ENCODE measurements at regions not wholly inside any gene's neighbourhood (a gene's known extent, or its start where the extent isn't known, plus 50 kb on each side); places are given as distances from the start of the nearest gene placed in this dataset.

DNA sequence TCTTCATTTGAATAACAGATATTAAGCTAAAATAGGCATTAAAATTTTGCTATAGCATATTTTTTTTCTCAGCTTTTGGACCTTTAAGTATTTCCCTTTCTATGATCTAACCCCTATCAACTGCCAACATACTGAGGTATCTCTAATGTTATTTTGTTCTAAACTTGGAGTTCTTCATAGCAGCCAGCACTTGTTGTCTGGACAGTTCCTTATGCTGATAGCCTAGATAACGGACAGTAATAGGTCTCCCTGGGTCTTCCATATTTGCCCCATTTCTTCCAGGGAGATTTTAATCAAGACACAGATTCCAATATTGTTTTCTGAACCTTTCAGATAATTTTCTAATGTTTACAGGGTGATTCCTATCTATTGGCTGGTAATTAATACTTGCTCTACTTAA is 475.8 kb upstream of the MAP2 start (continued):
- TF ChIP-seq, protein P1, sequence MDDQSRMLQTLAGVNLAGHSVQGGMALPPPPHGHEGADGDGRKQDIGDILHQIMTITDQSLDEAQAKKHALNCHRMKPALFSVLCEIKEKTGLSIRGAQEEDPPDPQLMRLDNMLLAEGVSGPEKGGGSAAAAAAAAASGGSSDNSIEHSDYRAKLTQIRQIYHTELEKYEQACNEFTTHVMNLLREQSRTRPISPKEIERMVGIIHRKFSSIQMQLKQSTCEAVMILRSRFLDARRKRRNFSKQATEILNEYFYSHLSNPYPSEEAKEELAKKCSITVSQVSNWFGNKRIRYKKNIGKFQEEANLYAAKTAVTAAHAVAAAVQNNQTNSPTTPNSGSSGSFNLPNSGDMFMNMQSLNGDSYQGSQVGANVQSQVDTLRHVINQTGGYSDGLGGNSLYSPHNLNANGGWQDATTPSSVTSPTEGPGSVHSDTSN (IDR thresholded peaks at IDR 0.05), result no peak
- no peak for TF ChIP-seq TEAD4 (IDR thresholded peaks at IDR 0.05; ENCODE audit: borderline replicate concordance, insufficient read depth)
- TF ChIP-seq MXI1 (IDR thresholded peaks at IDR 0.05; ENCODE audit: low read depth, low read length), result no peak

GRCh38 chr2:208970070-208970469 is 453.8 kb upstream of the MAP2 start:
- no peak overlapping the region for H3K4me2 ChIP-seq
- no peak overlapping the region for H2AFZ ChIP-seq (ENCODE audit: low read depth)
- CTCF ChIA-PET, result no interaction called here
- no peak for TF ChIP-seq ELF1 (IDR thresholded peaks at IDR 0.05)
- TF ChIP-seq FOSL2 (IDR thresholded peaks at IDR 0.05; ENCODE audit: borderline replicate concordance, low read depth), result no peak
- TF ChIP-seq RCOR1 (IDR thresholded peaks at IDR 0.05; ENCODE audit: low read length), result no peak
- TF ChIP-seq CHD2 (IDR thresholded peaks at IDR 0.05; ENCODE audit: low read length, partially characterized antibody), result no peak
- TF ChIP-seq JUND (IDR thresholded peaks at IDR 0.05), result no peak
- TF ChIP-seq EZH2phosphoT487 (IDR thresholded peaks at IDR 0.05; ENCODE audit: borderline replicate concordance, low read depth), result no peak
- H3K27me3 ChIP-seq (ENCODE audit: insufficient read depth), result no peaks in the 10 kb centered on the region
- no peak overlapping the region for H3K27ac ChIP-seq (ENCODE audit: low read depth in 2 of 2, low read length in 1 of 2)
- no peaks in the 10 kb centered on the region for H3F3A ChIP-seq (replicated peaks; ENCODE audit: insufficient read depth)
- 8% methylated on average over 4 of the region's 4 CpGs for WGBS (ENCODE audit: low lambda C conversion rate)
- no peaks in the 10 kb centered on the region for H3K79me2 ChIP-seq (ENCODE audit: insufficient read depth)
- no peaks in the 10 kb centered on the region for H3K4me1 ChIP-seq (ENCODE audit: control insufficient read depth in 1 of 2, insufficient read depth in 2 of 2, low read depth in 1 of 2, low read length in 1 of 2)
- DNase-seq, result no peak
- no peak overlapping the region for H3K4me3 ChIP-seq (ENCODE audit: low read depth in 2 of 2, low read length in 1 of 2)
- no peaks in the 10 kb centered on the region for H3K36me3 ChIP-seq (replicated peaks in 1 of 2; ENCODE audit: control insufficient read depth in 1 of 2, insufficient read depth in 2 of 2, low read length in 1 of 2)
- POLR2A ChIA-PET, result no interaction called here
- no peaks in the 10 kb centered on the region for H4K20me1 ChIP-seq (ENCODE audit: insufficient read depth)
- H3K9me3 ChIP-seq, result no peaks in the 10 kb centered on the region
- no peak overlapping the region for H3K9ac ChIP-seq
- no peaks in the 10 kb centered on the region for H3K9me2 ChIP-seq

GRCh38 chr2:208977582-208977981 is 446.3 kb upstream of the MAP2 start:
- Histone ChIP-seq H3K4me3 (ENCODE audit: low read depth in 2 of 2, low read length in 1 of 2) (no peak overlapping the region), H3F3A (replicated peaks; ENCODE audit: insufficient read depth) (no peaks in the 10 kb centered on the region), H4K20me1 (ENCODE audit: insufficient read depth) (no peaks in the 10 kb centered on the region), H3K9me2 (peaks cover 1% of the 10 kb centered on the region; the same call in 1 of the 2 replicates), H3K4me1 (ENCODE audit: control insufficient read depth in 1 of 2, insufficient read depth in 2 of 2, low read depth in 1 of 2, low read length in 1 of 2) (no peaks in the 10 kb centered on the region), H3K27ac (ENCODE audit: low read depth in 2 of 2, low read length in 1 of 2) (no peak overlapping the region), H2AFZ (ENCODE audit: low read depth) (no peak overlapping the region), H3K9ac (no peak overlapping the region), H3K79me2 (ENCODE audit: insufficient read depth) (no peaks in the 10 kb centered on the region), H3K4me2 (no peak overlapping the region), H3K9me3 (no peaks in the 10 kb centered on the region), H3K27me3 (ENCODE audit: insufficient read depth) (no peaks in the 10 kb centered on the region), H3K36me3 (replicated peaks in 1 of 2; ENCODE audit: control insufficient read depth in 1 of 2, insufficient read depth in 2 of 2, low read length in 1 of 2) (no peaks in the 10 kb centered on the region)
- 22% methylated on average over 2 of the region's 2 CpGs for WGBS (ENCODE audit: low lambda C conversion rate)
- DNase-seq, result no peak
- POLR2A ChIA-PET, result no interaction called here
- CTCF ChIA-PET, result no interaction called here
- TF ChIP-seq, protein P1 (IDR thresholded peaks at IDR 0.05), result no peak
- TF ChIP-seq, protein P2, sequence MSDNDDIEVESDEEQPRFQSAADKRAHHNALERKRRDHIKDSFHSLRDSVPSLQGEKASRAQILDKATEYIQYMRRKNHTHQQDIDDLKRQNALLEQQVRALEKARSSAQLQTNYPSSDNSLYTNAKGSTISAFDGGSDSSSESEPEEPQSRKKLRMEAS (IDR thresholded peaks at IDR 0.05; ENCODE audit: low read depth), result no peak
- TF ChIP-seq NFIC (IDR thresholded peaks at IDR 0.05; ENCODE audit: borderline replicate concordance), result no peak
- TF ChIP-seq USF2 (IDR thresholded peaks at IDR 0.05; ENCODE audit: borderline replicate concordance, low read depth, low read length), result no peak
- no peak for TF ChIP-seq POLR2AphosphoS5 (IDR thresholded peaks at IDR 0.05; ENCODE audit: low read depth, low read length)
- no peak for TF ChIP-seq RFX5 (IDR thresholded peaks at IDR 0.05; ENCODE audit: low read length)
- no peak for TF ChIP-seq TAF1 (IDR thresholded peaks at IDR 0.05; ENCODE audit: borderline replicate concordance, low read depth, low read length)
- TF ChIP-seq, protein P3, sequence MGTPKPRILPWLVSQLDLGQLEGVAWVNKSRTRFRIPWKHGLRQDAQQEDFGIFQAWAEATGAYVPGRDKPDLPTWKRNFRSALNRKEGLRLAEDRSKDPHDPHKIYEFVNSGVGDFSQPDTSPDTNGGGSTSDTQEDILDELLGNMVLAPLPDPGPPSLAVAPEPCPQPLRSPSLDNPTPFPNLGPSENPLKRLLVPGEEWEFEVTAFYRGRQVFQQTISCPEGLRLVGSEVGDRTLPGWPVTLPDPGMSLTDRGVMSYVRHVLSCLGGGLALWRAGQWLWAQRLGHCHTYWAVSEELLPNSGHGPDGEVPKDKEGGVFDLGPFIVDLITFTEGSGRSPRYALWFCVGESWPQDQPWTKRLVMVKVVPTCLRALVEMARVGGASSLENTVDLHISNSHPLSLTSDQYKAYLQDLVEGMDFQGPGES (IDR thresholded peaks at IDR 0.05; ENCODE audit: low read depth, low read length), result no peak
- no peak for TF ChIP-seq RCOR1 (IDR thresholded peaks at IDR 0.05; ENCODE audit: low read length)
- TF ChIP-seq YY1 (IDR thresholded peaks at IDR 0.05; ENCODE audit: low read depth), result no peak
- TF ChIP-seq RAD21 (IDR thresholded peaks at IDR 0.05; ENCODE audit: low read length), result no peak
- no peak for TF ChIP-seq EP300 (IDR thresholded peaks at IDR 0.05; ENCODE audit: borderline replicate concordance in 1 of 2, low read depth in 1 of 2, low read length in 1 of 2)
- TF ChIP-seq JUND (IDR thresholded peaks at IDR 0.05), result no peak
- TF ChIP-seq RXRA (IDR thresholded peaks at IDR 0.05; ENCODE audit: borderline replicate concordance, low read depth), result no peak
- TF ChIP-seq TCF12 (IDR thresholded peaks at IDR 0.05), result no peak
- TF ChIP-seq, protein P4, sequence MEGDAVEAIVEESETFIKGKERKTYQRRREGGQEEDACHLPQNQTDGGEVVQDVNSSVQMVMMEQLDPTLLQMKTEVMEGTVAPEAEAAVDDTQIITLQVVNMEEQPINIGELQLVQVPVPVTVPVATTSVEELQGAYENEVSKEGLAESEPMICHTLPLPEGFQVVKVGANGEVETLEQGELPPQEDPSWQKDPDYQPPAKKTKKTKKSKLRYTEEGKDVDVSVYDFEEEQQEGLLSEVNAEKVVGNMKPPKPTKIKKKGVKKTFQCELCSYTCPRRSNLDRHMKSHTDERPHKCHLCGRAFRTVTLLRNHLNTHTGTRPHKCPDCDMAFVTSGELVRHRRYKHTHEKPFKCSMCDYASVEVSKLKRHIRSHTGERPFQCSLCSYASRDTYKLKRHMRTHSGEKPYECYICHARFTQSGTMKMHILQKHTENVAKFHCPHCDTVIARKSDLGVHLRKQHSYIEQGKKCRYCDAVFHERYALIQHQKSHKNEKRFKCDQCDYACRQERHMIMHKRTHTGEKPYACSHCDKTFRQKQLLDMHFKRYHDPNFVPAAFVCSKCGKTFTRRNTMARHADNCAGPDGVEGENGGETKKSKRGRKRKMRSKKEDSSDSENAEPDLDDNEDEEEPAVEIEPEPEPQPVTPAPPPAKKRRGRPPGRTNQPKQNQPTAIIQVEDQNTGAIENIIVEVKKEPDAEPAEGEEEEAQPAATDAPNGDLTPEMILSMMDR (IDR thresholded peaks at IDR 0.05), result no peak

Measured in SK-N-SH (cell line).